SU-DHL-6 (cell line): ENCODE measurements at regions not wholly inside any gene's neighbourhood (a gene's known extent, or its start where the extent isn't known, plus 50 kb on each side); places are given as distances from the start of the nearest gene placed in this dataset.

ENCODE experiments used
- EZH2phosphoT487 ChIP-seq: fragments of 200-600 bp; sonication (generic), shearing (Covaris generic); conservative IDR thresholded peaks from 2 replicates; pipeline ENCODE4 v1.6.1; 2018; ENCODE audit warnings: mild to moderate bottlenecking, antibody characterized with exemption, low read length, moderate library complexity, mixed read lengths
- TF ChIP-seq, protein P1 (sequence below): fragments of 200-600 bp; sonication (generic); IDR thresholded peaks from one replicate; pipeline ENCODE4 v1.5.1; 2017; ENCODE audit warnings: antibody characterized with exemption, mild to moderate bottlenecking, low read length, moderate library complexity; ENCODE audit not compliant: insufficient read depth, poor library complexity, severe bottlenecking

DNA sequence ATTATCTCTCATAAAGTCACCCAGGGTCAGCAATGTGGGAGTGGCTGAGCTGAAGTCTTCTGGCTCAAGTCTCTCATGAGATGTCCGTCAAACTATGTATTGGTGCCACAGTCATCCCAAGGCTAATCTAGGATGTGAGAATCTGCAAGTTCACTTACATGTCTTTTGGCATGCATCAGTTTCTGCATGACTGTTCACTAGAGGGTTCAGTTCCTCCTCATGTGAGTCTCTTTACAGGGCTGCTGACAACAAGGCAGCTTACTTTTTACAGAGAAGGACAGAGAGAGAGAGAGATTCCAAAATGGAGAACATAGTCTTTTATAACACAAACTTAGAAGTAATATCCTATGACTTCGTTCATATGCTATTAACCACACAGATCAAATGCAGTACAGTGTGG is 328.8 kb upstream of the SLITRK1 start:
- TF ChIP-seq, protein P1, sequence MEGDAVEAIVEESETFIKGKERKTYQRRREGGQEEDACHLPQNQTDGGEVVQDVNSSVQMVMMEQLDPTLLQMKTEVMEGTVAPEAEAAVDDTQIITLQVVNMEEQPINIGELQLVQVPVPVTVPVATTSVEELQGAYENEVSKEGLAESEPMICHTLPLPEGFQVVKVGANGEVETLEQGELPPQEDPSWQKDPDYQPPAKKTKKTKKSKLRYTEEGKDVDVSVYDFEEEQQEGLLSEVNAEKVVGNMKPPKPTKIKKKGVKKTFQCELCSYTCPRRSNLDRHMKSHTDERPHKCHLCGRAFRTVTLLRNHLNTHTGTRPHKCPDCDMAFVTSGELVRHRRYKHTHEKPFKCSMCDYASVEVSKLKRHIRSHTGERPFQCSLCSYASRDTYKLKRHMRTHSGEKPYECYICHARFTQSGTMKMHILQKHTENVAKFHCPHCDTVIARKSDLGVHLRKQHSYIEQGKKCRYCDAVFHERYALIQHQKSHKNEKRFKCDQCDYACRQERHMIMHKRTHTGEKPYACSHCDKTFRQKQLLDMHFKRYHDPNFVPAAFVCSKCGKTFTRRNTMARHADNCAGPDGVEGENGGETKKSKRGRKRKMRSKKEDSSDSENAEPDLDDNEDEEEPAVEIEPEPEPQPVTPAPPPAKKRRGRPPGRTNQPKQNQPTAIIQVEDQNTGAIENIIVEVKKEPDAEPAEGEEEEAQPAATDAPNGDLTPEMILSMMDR = no peak
- no peak for TF ChIP-seq EZH2phosphoT487
